Endothelial cell (in vitro differentiated cells): ENCODE measurements at regions not wholly inside any gene's neighbourhood (a gene's known extent, or its start where the extent isn't known, plus 50 kb on each side); places are given as distances from the start of the nearest gene placed in this dataset.

Experiments
- DNase-seq: peaks from one replicate; pipeline ENCODE4 v3.0.0; 2021; ENCODE audit warnings: low spot score
- H3K27ac Mint-ChIP-seq: one replicate; pipeline ENCODE4 v1.8.0; 2021; ENCODE audit warnings: mixed read lengths, inconsistent platforms; ENCODE audit not compliant: unreplicated experiment
- H3K27me3 Mint-ChIP-seq: one replicate; pipeline ENCODE4 v1.8.0; 2021; ENCODE audit warnings: mild to moderate bottlenecking, moderate library complexity, mixed read lengths, inconsistent platforms; ENCODE audit not compliant: unreplicated experiment
- H3K36me3 Mint-ChIP-seq: one replicate; pipeline ENCODE4 v1.8.0; 2021; ENCODE audit warnings: mild to moderate bottlenecking, low read depth, mixed read lengths, inconsistent platforms; ENCODE audit not compliant: unreplicated experiment
- H3K4me1 Mint-ChIP-seq: one replicate; pipeline ENCODE4 v1.8.0; 2021; ENCODE audit warnings: mild to moderate bottlenecking, mixed read lengths, inconsistent platforms; ENCODE audit not compliant: unreplicated experiment
- H3K4me3 Mint-ChIP-seq: one replicate; pipeline ENCODE4 v1.8.0; 2021; ENCODE audit warnings: mild to moderate bottlenecking, mixed read lengths, inconsistent platforms; ENCODE audit not compliant: unreplicated experiment
- H3K9me3 Mint-ChIP-seq: one replicate; pipeline ENCODE4 v1.8.0; 2021; ENCODE audit warnings: mixed read lengths, inconsistent platforms; ENCODE audit not compliant: unreplicated experiment
- TF ChIP-seq, protein P1 (sequence below): fragments of 200-600 bp; sonication (generic); IDR thresholded peaks from one replicate; pipeline ENCODE4 v1.5.0; 2021; ENCODE audit warnings: antibody characterized with exemption; ENCODE audit not compliant: unreplicated experiment

- Mint-ChIP-seq H3K36me3 (no peaks in the 10 kb centered on the region), H3K27ac (no peak overlapping the region), H3K27me3 (no peaks in the 10 kb centered on the region), H3K4me1 (peaks cover 3% of the 10 kb centered on the region), H3K9me3 (no peaks in the 10 kb centered on the region), H3K4me3 (no peak overlapping the region)
- TF ChIP-seq, protein P1, sequence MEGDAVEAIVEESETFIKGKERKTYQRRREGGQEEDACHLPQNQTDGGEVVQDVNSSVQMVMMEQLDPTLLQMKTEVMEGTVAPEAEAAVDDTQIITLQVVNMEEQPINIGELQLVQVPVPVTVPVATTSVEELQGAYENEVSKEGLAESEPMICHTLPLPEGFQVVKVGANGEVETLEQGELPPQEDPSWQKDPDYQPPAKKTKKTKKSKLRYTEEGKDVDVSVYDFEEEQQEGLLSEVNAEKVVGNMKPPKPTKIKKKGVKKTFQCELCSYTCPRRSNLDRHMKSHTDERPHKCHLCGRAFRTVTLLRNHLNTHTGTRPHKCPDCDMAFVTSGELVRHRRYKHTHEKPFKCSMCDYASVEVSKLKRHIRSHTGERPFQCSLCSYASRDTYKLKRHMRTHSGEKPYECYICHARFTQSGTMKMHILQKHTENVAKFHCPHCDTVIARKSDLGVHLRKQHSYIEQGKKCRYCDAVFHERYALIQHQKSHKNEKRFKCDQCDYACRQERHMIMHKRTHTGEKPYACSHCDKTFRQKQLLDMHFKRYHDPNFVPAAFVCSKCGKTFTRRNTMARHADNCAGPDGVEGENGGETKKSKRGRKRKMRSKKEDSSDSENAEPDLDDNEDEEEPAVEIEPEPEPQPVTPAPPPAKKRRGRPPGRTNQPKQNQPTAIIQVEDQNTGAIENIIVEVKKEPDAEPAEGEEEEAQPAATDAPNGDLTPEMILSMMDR = no peak
- DNase-seq = no peak
These were observed 49.9 kb upstream of the CASK start for GRCh38 chrX:41973208-41973607.
